ENCODE measurements at regions not wholly inside any gene's neighbourhood (a gene's known extent, or its start where the extent isn't known, plus 50 kb on each side); places are given as distances from the start of the nearest gene placed in this dataset.

DNA sequence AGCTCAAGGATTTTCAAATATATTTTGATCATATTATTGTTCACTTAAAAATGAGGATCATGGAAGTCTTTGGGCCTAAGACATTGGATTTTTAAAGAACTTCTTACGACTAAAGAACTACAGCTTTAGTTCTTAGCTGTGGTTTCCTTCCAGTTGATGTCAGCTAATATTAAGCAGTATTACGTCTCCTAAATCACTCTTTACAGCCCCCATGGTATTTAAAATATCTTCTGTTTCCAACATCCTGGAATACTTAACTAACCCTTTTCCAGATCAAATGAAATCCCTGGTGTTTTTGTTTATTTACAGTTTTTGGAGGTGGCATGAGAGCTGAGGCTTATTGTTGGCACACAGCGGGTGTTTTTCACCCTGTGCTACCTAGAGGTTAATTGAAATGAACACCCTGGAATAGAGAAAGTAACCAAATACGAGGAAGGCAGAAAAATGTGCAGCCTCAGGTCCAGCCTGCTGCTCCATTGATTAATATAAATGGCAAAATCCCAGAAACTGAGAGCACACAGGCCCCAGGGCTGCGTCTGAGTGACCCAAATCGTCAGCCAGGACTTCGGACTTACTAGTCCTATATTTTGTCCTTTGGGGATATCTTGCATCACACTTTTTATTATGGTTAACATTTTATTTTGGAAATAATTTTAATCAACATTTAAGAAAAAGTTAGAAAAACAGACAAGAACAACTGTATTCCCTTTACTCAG, 52.3 kb upstream of the ICE1 start:
- Mint-ChIP-seq H3K4me1 (peaks cover 22% of the 10 kb centered on the region), H3K36me3 (ENCODE audit: low read depth) (no peaks in the 10 kb centered on the region), H3K4me3 (no peak overlapping the region), H3K9me3 (no peaks in the 10 kb centered on the region), H3K27me3 (ENCODE audit: low read depth, poor library complexity) (peaks cover 5% of the 10 kb centered on the region), H3K27ac (no peak overlapping the region)
- DNase-seq, result no peak
- no peak for TF ChIP-seq CTCF (IDR thresholded peaks at IDR 0.05)

- DNase-seq, result no peak
- H3K27ac Mint-ChIP-seq, result no peak overlapping the region
- H3K36me3 Mint-ChIP-seq (ENCODE audit: low read depth), result no peaks in the 10 kb centered on the region
- TF ChIP-seq CTCF (IDR thresholded peaks at IDR 0.05), result no peak
- H3K4me3 Mint-ChIP-seq, result no peak overlapping the region
- peaks cover 22% of the 10 kb centered on the region for H3K4me1 Mint-ChIP-seq
- peaks cover 5% of the 10 kb centered on the region for H3K9me3 Mint-ChIP-seq
- peaks cover 5% of the 10 kb centered on the region for H3K27me3 Mint-ChIP-seq (ENCODE audit: low read depth, poor library complexity)
These were observed 51.5 kb upstream of the ICE1 start for GRCh38 chr5:5371005-5371404.

DNA sequence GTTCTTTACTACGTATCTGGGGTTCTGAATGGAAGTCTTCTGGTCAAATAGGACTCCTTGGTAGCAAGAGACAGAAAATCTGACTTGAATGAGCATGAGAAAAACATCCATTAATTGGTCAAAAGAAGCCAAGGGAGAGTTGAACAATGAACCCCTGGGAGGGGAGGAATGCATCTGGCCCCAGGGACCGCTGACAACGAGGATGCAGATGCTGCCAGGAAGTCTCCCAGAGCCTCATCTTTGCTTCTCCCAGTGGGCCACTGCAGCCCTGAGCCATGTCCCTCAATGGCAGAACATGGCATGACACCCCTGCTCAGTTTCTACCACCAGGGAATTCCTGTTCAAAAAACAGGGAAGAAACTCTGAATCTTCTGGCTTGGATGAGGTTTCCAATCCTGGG, 50.5 kb upstream of the ICE1 start:
- Mint-ChIP-seq H3K27ac (peak overlapping the region; percentile 18), H3K4me3 (no peak overlapping the region), H3K9me3 (peaks cover 12% of the 10 kb centered on the region), H3K36me3 (ENCODE audit: low read depth) (no peaks in the 10 kb centered on the region), H3K4me1 (peaks cover 22% of the 10 kb centered on the region), H3K27me3 (ENCODE audit: low read depth, poor library complexity) (peaks cover 5% of the 10 kb centered on the region)
- TF ChIP-seq CTCF (IDR thresholded peaks at IDR 0.05), result no peak
- DNase-seq, result no peak

- Mint-ChIP-seq H3K9me3 (peaks cover 12% of the 10 kb centered on the region), H3K4me1 (peaks cover 19% of the 10 kb centered on the region), H3K27ac (no peak overlapping the region), H3K36me3 (ENCODE audit: low read depth) (no peaks in the 10 kb centered on the region), H3K4me3 (no peak overlapping the region), H3K27me3 (ENCODE audit: low read depth, poor library complexity) (peaks cover 5% of the 10 kb centered on the region)
- TF ChIP-seq CTCF (IDR thresholded peaks at IDR 0.05), result no peak
- no peak for DNase-seq
These were observed 50.0 kb upstream of the ICE1 start for GRCh38 chr5:5372511-5372910.

Measured in nephron progenitor cell (in vitro differentiated cells).